ENCODE measurements at regions not wholly inside any gene's neighbourhood (a gene's known extent, or its start where the extent isn't known, plus 50 kb on each side); places are given as distances from the start of the nearest gene placed in this dataset.

- no peak for TF ChIP-seq REST (IDR thresholded peaks at IDR 0.05; ENCODE audit: insufficient read depth in 1 of 2, low read depth in 2 of 2, low read length in 2 of 2)
- TF ChIP-seq TAF1 (IDR thresholded peaks at IDR 0.05; ENCODE audit: borderline replicate concordance, insufficient read depth, low read length), result no peak
- TF ChIP-seq POLR2AphosphoS5 (IDR thresholded peaks at IDR 0.05; ENCODE audit: low read depth, low read length), result no peak
- no peak for TF ChIP-seq SIN3A (IDR thresholded peaks at IDR 0.05; ENCODE audit: borderline replicate concordance, insufficient read depth, low read length)
These were observed 438.5 kb upstream of the NUDT12 start for GRCh38 chr5:104001136-104001535.

All from PFSK-1 (cell line).